OCI-LY7 (cell line): ENCODE measurements at regions not wholly inside any gene's neighbourhood (a gene's known extent, or its start where the extent isn't known, plus 50 kb on each side); places are given as distances from the start of the nearest gene placed in this dataset.

Experiments
- BruUV-seq: library from RNA; stranded (reverse); fragments of 400-500 nt; replicated peaks from 2 replicates; lab custom pipeline; 2021; lab: Mats Ljungman, UMichigan
- CTCF ChIA-PET: fragments of 300-600 bp; sonication (Branson Sonifier 250); formaldehyde crosslinking; loops from one replicate; lab custom pipeline; 2022; ENCODE audit warnings: antibody characterized with exemption; ENCODE audit not compliant: unreplicated experiment; lab: Charles Lee
- POLR2A ChIA-PET: fragments of 300-600 bp; sonication (Branson Sonifier 250); formaldehyde crosslinking; loops from one replicate; lab custom pipeline; 2022; ENCODE audit warnings: antibody characterized with exemption; lab: Charles Lee
- DNase-seq: peaks from one replicate; pipeline ENCODE4 v3.0.0-alpha.2; 2015; ENCODE audit warnings: low spot score
- H2AFZ ChIP-seq: fragments of 200-600 bp; sonication (generic), shearing (Covaris generic); 2 replicates; pipeline ENCODE4 v1.6.1; 2014; ENCODE audit warnings: mild to moderate bottlenecking, antibody characterized with exemption, low read length, moderate library complexity
- H3K27ac ChIP-seq: fragments of 200-600 bp; sonication (generic); 2 replicates; pipeline ENCODE4 v1.5.1; 2014; ENCODE audit warnings: mixed run types, low read depth, mild to moderate bottlenecking, moderate library complexity, low read length, inconsistent platforms; ENCODE audit not compliant: poor library complexity, severe bottlenecking
- H3K36me3 ChIP-seq: fragments of 200-600 bp; sonication (generic); 2 replicates; pipeline ENCODE4 v1.6.1; 2014; ENCODE audit warnings: mild to moderate bottlenecking, antibody characterized with exemption, low read length, moderate library complexity, mixed read lengths; ENCODE audit not compliant: insufficient read depth
- H3K4me1 ChIP-seq: fragments of 200-600 bp; sonication (generic); 2 replicates; pipeline ENCODE4 v1.5.1; 2014; ENCODE audit warnings: mild to moderate bottlenecking, low read length; ENCODE audit not compliant: insufficient read depth, poor library complexity, severe bottlenecking
- H3K4me2 ChIP-seq: fragments of 200-600 bp; sonication (generic); 2 replicates; pipeline ENCODE4 v1.6.1; 2014; ENCODE audit warnings: mild to moderate bottlenecking, low read length
- H3K4me3 ChIP-seq: fragments of 200-600 bp; sonication (generic); 2 replicates; pipeline ENCODE4 v1.5.1; 2014; ENCODE audit warnings: mild to moderate bottlenecking, low read depth, low read length; ENCODE audit not compliant: poor library complexity, severe bottlenecking
- H3K79me2 ChIP-seq: fragments of 200-600 bp; sonication (generic); 2 replicates; pipeline ENCODE4 v1.6.1; 2016; ENCODE audit warnings: low read depth, mild to moderate bottlenecking, low read length, moderate library complexity, mixed read lengths; ENCODE audit not compliant: insufficient read depth
- H3K9me2 ChIP-seq: fragments of 200-600 bp; sonication (generic); 2 replicates; pipeline ENCODE4 v1.6.1; 2016; ENCODE audit warnings: mild to moderate bottlenecking, low read length, mixed read lengths; ENCODE audit not compliant: insufficient read depth
- H3K9me3 ChIP-seq: fragments of 200-600 bp; sonication (generic); 2 replicates; pipeline ENCODE4 v1.6.1; 2014; ENCODE audit warnings: mild to moderate bottlenecking, mixed run types, low read length, mixed read lengths
- H4K20me1 ChIP-seq: fragments of 200-600 bp; sonication (generic); 2 replicates; pipeline ENCODE4 v1.6.1; 2014; ENCODE audit warnings: mild to moderate bottlenecking, antibody characterized with exemption, low read length, moderate library complexity, mixed read lengths; ENCODE audit not compliant: insufficient read depth
- CTCF ChIP-seq: fragments of 200-600 bp; sonication (generic); conservative IDR thresholded peaks from 2 replicates; pipeline ENCODE4 v1.5.1; 2014; ENCODE audit warnings: mild to moderate bottlenecking, antibody characterized with exemption, low read length, moderate library complexity, mixed read lengths
- EZH2phosphoT487 ChIP-seq: fragments of 200-600 bp; sonication (generic); IDR thresholded peaks from 2 replicates; pipeline ENCODE4 v1.6.1; 2018; ENCODE audit warnings: low read depth, borderline replicate concordance, mild to moderate bottlenecking, mixed run types, antibody characterized with exemption, low read length, moderate library complexity, mixed read lengths
- intact Hi-C: fragments of 100-400 bp; cut with micrococcal nuclease; formaldehyde crosslinking; loops from one replicate; pipeline ENCODE4 v1.10.0; 2022; ENCODE audit not compliant: unreplicated experiment

GRCh38 chr3:145812391-145812790, 348.6 kb downstream of the PLOD2 start:
- Histone ChIP-seq H3K79me2 (no peaks in the 10 kb centered on the region), H3K9me3 (no peaks in the 10 kb centered on the region), H2AFZ (no peak overlapping the region), H3K27ac (no peak overlapping the region), H4K20me1 (no peaks in the 10 kb centered on the region), H3K36me3 (no peaks in the 10 kb centered on the region), H3K4me2 (no peak overlapping the region), H3K4me3 (no peak overlapping the region), H3K9me2 (no peaks in the 10 kb centered on the region), H3K4me1 (no peaks in the 10 kb centered on the region)
- POLR2A ChIA-PET: no interaction called here
- intact Hi-C loops: no loop called here
- BruUV-seq: no TSS peak
- CTCF ChIA-PET: no interaction called here
- TF ChIP-seq CTCF (no peak), EZH2phosphoT487 (no peak)
- no peak for DNase-seq

GRCh38 chr3:145815707-145816413, 345.1 kb downstream of the PLOD2 start:
- H3K9me3 ChIP-seq: no peaks in the 10 kb centered on the region
- CTCF ChIA-PET: no interaction called here
- H3K36me3 ChIP-seq: no peaks in the 10 kb centered on the region
- intact Hi-C loops: no loop called here
- H3K4me2 ChIP-seq: no peak overlapping the region
- DNase-seq: no peak
- no peaks in the 10 kb centered on the region for H3K4me1 ChIP-seq
- no peak overlapping the region for H3K27ac ChIP-seq
- H2AFZ ChIP-seq: no peak overlapping the region
- POLR2A ChIA-PET: no interaction called here
- no peak overlapping the region for H3K4me3 ChIP-seq
- H3K9me2 ChIP-seq: no peaks in the 10 kb centered on the region
- H4K20me1 ChIP-seq: no peaks in the 10 kb centered on the region
- BruUV-seq: no TSS peak
- H3K79me2 ChIP-seq: no peaks in the 10 kb centered on the region
- no peak for TF ChIP-seq EZH2phosphoT487
- TF ChIP-seq CTCF: no peak

GRCh38 chr3:145817870-145818483, 343.0 kb downstream of the PLOD2 start:
- H4K20me1 ChIP-seq: no peaks in the 10 kb centered on the region
- H3K36me3 ChIP-seq: no peaks in the 10 kb centered on the region
- no peaks in the 10 kb centered on the region for H3K9me3 ChIP-seq
- TF ChIP-seq CTCF (no peak), EZH2phosphoT487 (no peak)
- H3K4me2 ChIP-seq: no peak overlapping the region
- H3K4me3 ChIP-seq: no peak overlapping the region
- BruUV-seq: no TSS peak
- intact Hi-C loops: no loop called here
- POLR2A ChIA-PET: no interaction called here
- no peak overlapping the region for H3K27ac ChIP-seq
- H2AFZ ChIP-seq: no peak overlapping the region
- no peaks in the 10 kb centered on the region for H3K9me2 ChIP-seq
- no peaks in the 10 kb centered on the region for H3K4me1 ChIP-seq
- no peak for DNase-seq
- CTCF ChIA-PET: no interaction called here
- no peaks in the 10 kb centered on the region for H3K79me2 ChIP-seq
